ENCODE measurements at regions not wholly inside any gene's neighbourhood (a gene's known extent, or its start where the extent isn't known, plus 50 kb on each side); places are given as distances from the start of the nearest gene placed in this dataset.

GRCh38 chr6:14286144-14286543 is 168.6 kb downstream of the CD83 start (continued):
- TF ChIP-seq REST (IDR thresholded peaks at IDR 0.05; ENCODE audit: unreplicated experiment) (no peak), CTCF (conservative IDR thresholded peaks at IDR 0.05; ENCODE audit: low read depth in 2 of 2) (no peak)

GRCh38 chr6:14286634-14287428 is 169.3 kb downstream of the CD83 start:
- Mint-ChIP-seq H3K27ac (no peak overlapping the region), H3K27me3 (ENCODE audit: insufficient read depth, low read depth, poor library complexity) (peaks cover 2% of the 10 kb centered on the region), H3K4me3 (no peak overlapping the region), H3K4me1 (peaks cover 51% of the 10 kb centered on the region), H3K9me3 (no peaks in the 10 kb centered on the region), H3K36me3 (ENCODE audit: low read depth) (peaks cover 8% of the 10 kb centered on the region; the same call in 2 of the 3 replicates)
- Histone ChIP-seq H3K79me2 (replicated peaks; ENCODE audit: insufficient read depth) (no peaks in the 10 kb centered on the region), H3K4me1 (ENCODE audit: insufficient read depth) (peaks cover 32% of the 10 kb centered on the region), H3K27me3 (ENCODE audit: insufficient read depth) (no peaks in the 10 kb centered on the region), H3K4me2 (0 out of 2 replicates have a peak overlapping the region, but pooled peaks have one; percentile 63), H3K4me3 (no peak overlapping the region), H3F3A (replicated peaks; ENCODE audit: low read depth) (no peaks in the 10 kb centered on the region), H4K20me1 (replicated peaks; ENCODE audit: insufficient read depth) (no peaks in the 10 kb centered on the region), H3K36me3 (ENCODE audit: insufficient read depth) (peaks cover 10% of the 10 kb centered on the region; the same call in 1 of the 2 replicates), H2AFZ (no peak overlapping the region), H3K9me2 (ENCODE audit: insufficient read depth) (no peaks in the 10 kb centered on the region), H3K27ac (ENCODE audit: low read depth) (no peak overlapping the region)
- TF ChIP-seq ZNF462 (CRISPR knock-in tag; IDR thresholded peaks at IDR 0.05) (no peak), EZH2phosphoT487 (IDR thresholded peaks at IDR 0.05; ENCODE audit: unreplicated experiment) (no peak), STAT1 (IDR thresholded peaks at IDR 0.05; ENCODE audit: unreplicated experiment) (no peak), POLR2AphosphoS5 (IDR thresholded peaks at IDR 0.05; ENCODE audit: low read depth) (no peak), ETS1 (IDR thresholded peaks at IDR 0.05) (no peak)
- DNase-seq (ENCODE audit: low spot score) (peak; percentile 31), ATAC-seq (no peak; the same call in 2 of the 3 replicates)
